ENCODE measurements at regions not wholly inside any gene's neighbourhood (a gene's known extent, or its start where the extent isn't known, plus 50 kb on each side); places are given as distances from the start of the nearest gene placed in this dataset.

DNA sequence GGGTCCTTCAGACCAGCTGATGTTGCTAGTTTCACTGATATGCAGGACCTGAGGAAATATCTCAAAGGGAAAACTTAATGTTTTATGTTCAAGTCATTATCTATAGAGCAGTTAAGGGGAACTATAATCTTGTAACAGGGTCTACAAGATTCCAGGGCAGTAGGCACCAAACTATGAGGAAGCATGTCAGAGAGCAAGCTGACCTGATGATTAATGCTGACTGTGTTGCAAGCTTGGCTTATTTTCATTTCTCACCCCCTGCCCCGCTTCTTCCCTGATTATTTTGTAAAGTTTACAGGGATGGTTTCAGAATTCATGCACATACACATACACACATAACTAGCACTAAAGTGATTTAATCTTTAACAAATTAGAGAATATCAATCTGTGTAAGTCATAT lies 84.3 kb upstream of the CACNA2D1 start:
- TF ChIP-seq CBX2 (IDR thresholded peaks at IDR 0.05; ENCODE audit: borderline replicate concordance, low read depth) = no peak
- no peak for TF ChIP-seq CBX8 (IDR thresholded peaks at IDR 0.05)
- TF ChIP-seq CEBPB (IDR thresholded peaks at IDR 0.05) = no peak
- TF ChIP-seq ZNF302 (CRISPR knock-in tag; IDR thresholded peaks at IDR 0.05) = no peak
- no peak for TF ChIP-seq HDAC2 (IDR thresholded peaks at IDR 0.05)
- no peak for TF ChIP-seq NR3C1 (IDR thresholded peaks at IDR 0.05)
- TF ChIP-seq SREBF2 (IDR thresholded peaks at IDR 0.05) = no peak
- no peak for TF ChIP-seq GATA3 (IDR thresholded peaks at IDR 0.05; ENCODE audit: borderline replicate concordance)
- TF ChIP-seq ZC3H11A (IDR thresholded peaks at IDR 0.05) = no peak
- FAIRE-seq (no peak), ATAC-seq (no peak), DNase-seq (ENCODE audit: low read depth in 1 of 2, low spot score in 1 of 2) (no peak)
- Histone ChIP-seq H3K27ac (no peak overlapping the region), H3K4me1 (no peaks in the 10 kb centered on the region), H3K4me3 (no peak overlapping the region), H3K9me3 (no peaks in the 10 kb centered on the region), H3K4me2 (no peak overlapping the region)
- ChIA-PET CTCF (no interaction called here), POLR2A (no interaction called here)
- WGBS (ENCODE audit: missing lambda C conversion rate) = 88% methylated on average over 1 of the region's 1 CpG

DNA sequence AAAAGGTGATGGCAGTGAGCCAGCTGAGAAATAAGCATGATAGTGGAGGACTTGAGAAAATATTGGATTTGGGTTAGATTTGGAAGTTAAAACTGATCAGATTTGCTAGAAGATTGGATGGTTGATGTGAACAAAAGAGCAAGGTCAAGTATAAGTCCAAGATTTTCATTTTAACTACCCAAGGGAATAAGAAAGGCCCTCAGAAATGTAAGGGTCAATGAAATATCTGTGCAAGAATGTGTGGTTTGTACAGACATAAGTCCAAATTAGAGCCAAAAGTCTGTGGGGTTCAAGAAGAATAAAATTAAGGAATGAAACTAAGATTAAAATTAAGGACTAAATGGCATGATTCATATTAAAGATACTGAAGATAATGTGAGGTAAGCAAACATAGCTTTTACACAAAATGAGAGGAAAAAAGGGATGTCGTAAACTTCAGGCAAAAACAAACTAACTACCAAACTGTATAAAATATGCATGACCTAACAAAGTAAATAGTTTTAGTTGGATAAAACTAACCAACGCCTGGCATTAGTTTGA lies 78.4 kb upstream of the CACNA2D1 start:
- Histone ChIP-seq H3K9me3 (no peaks in the 10 kb centered on the region), H3K4me2 (no peak overlapping the region), H3K27ac (no peak overlapping the region), H3K4me3 (no peak overlapping the region), H3K4me1 (no peaks in the 10 kb centered on the region)
- CTCF ChIA-PET = no interaction called here
- no peak for TF ChIP-seq EHMT2 (IDR thresholded peaks at IDR 0.05; ENCODE audit: low read depth)
- TF ChIP-seq, protein P1, sequence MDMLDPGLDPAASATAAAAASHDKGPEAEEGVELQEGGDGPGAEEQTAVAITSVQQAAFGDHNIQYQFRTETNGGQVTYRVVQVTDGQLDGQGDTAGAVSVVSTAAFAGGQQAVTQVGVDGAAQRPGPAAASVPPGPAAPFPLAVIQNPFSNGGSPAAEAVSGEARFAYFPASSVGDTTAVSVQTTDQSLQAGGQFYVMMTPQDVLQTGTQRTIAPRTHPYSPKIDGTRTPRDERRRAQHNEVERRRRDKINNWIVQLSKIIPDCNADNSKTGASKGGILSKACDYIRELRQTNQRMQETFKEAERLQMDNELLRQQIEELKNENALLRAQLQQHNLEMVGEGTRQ (IDR thresholded peaks at IDR 0.05) = no peak
- no peak for TF ChIP-seq KDM1A (IDR thresholded peaks at IDR 0.05; ENCODE audit: low read depth)
- no peak for TF ChIP-seq CBX8 (IDR thresholded peaks at IDR 0.05)
- TF ChIP-seq HOXB13 (CRISPR knock-in tag; IDR thresholded peaks at IDR 0.05; ENCODE audit: low read depth) = no peak
- TF ChIP-seq, protein P2, sequence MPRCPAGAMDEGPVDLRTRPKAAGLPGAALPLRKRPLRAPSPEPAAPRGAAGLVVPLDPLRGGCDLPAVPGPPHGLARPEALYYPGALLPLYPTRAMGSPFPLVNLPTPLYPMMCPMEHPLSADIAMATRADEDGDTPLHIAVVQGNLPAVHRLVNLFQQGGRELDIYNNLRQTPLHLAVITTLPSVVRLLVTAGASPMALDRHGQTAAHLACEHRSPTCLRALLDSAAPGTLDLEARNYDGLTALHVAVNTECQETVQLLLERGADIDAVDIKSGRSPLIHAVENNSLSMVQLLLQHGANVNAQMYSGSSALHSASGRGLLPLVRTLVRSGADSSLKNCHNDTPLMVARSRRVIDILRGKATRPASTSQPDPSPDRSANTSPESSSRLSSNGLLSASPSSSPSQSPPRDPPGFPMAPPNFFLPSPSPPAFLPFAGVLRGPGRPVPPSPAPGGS (IDR thresholded peaks at IDR 0.05) = no peak
- TF ChIP-seq JUNB (IDR thresholded peaks at IDR 0.05) = no peak
- no peak for TF ChIP-seq RAD21 (conservative IDR thresholded peaks at IDR 0.05 in 1 of 2, IDR thresholded peaks at IDR 0.05 in 1 of 2)
- no peak for TF ChIP-seq CHD2 (IDR thresholded peaks at IDR 0.05; ENCODE audit: low read length, partially characterized antibody)
- TF ChIP-seq FOXS1 (CRISPR knock-in tag; IDR thresholded peaks at IDR 0.05) = no peak
- TF ChIP-seq, protein P3, sequence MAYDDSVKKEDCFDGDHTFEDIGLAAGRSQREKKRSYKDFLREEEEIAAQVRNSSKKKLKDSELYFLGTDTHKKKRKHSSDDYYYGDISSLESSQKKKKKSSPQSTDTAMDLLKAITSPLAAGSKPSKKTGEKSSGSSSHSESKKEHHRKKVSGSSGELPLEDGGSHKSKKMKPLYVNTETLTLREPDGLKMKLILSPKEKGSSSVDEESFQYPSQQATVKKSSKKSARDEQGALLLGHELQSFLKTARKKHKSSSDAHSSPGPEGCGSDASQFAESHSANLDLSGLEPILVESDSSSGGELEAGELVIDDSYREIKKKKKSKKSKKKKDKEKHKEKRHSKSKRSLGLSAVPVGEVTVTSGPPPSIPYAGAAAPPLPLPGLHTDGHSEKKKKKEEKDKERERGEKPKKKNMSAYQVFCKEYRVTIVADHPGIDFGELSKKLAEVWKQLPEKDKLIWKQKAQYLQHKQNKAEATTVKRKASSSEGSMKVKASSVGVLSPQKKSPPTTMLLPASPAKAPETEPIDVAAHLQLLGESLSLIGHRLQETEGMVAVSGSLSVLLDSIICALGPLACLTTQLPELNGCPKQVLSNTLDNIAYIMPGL (CRISPR knock-in tag; IDR thresholded peaks at IDR 0.05; ENCODE audit: borderline replicate concordance) = no peak
- TF ChIP-seq, protein P4, sequence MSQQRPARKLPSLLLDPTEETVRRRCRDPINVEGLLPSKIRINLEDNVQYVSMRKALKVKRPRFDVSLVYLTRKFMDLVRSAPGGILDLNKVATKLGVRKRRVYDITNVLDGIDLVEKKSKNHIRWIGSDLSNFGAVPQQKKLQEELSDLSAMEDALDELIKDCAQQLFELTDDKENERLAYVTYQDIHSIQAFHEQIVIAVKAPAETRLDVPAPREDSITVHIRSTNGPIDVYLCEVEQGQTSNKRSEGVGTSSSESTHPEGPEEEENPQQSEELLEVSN (IDR thresholded peaks at IDR 0.05; ENCODE audit: borderline replicate concordance, low read depth) = no peak
- no peak for TF ChIP-seq NFE2L2 (conservative IDR thresholded peaks at IDR 0.05; ENCODE audit: low read length)
- no peak for TF ChIP-seq ZFP36 (IDR thresholded peaks at IDR 0.05; ENCODE audit: borderline replicate concordance, partially characterized antibody)
- no peak for TF ChIP-seq NPAS2 (CRISPR knock-in tag; IDR thresholded peaks at IDR 0.05; ENCODE audit: borderline replicate concordance)
- no peak for TF ChIP-seq TFCP2L1 (CRISPR knock-in tag; IDR thresholded peaks at IDR 0.05)
- TF ChIP-seq ZSCAN20 (CRISPR knock-in tag; IDR thresholded peaks at IDR 0.05) = no peak
- TF ChIP-seq, protein P5, sequence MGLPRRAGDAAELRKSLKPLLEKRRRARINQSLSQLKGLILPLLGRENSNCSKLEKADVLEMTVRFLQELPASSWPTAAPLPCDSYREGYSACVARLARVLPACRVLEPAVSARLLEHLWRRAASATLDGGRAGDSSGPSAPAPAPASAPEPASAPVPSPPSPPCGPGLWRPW (IDR thresholded peaks at IDR 0.05) = no peak
- TF ChIP-seq, protein P6, sequence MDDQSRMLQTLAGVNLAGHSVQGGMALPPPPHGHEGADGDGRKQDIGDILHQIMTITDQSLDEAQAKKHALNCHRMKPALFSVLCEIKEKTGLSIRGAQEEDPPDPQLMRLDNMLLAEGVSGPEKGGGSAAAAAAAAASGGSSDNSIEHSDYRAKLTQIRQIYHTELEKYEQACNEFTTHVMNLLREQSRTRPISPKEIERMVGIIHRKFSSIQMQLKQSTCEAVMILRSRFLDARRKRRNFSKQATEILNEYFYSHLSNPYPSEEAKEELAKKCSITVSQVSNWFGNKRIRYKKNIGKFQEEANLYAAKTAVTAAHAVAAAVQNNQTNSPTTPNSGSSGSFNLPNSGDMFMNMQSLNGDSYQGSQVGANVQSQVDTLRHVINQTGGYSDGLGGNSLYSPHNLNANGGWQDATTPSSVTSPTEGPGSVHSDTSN (IDR thresholded peaks at IDR 0.05) = no peak
- ATAC-seq (no peak), FAIRE-seq (no peak), DNase-seq (ENCODE audit: low read depth in 1 of 2, low spot score in 1 of 2) (no peak)
- WGBS (ENCODE audit: missing lambda C conversion rate) = 68% methylated on average over 2 of the region's 2 CpGs
- POLR2A ChIA-PET = no interaction called here

Data from A549 (cell line).